CD4-positive, alpha-beta T cell (primary cell): ENCODE measurements at regions not wholly inside any gene's neighbourhood (a gene's known extent, or its start where the extent isn't known, plus 50 kb on each side); places are given as distances from the start of the nearest gene placed in this dataset.

Experiments
- ATAC-seq: fragments of 200-7000 bp; cut with Tn5 transposase; one replicate; pipeline ENCODE4 v1.10.0; 2022; ENCODE audit warnings: mild to moderate bottlenecking; ENCODE audit not compliant: poor library complexity
- CTCF ChIA-PET: fragments of 350-600 bp; sonication (Branson Sonifier 250); formaldehyde crosslinking; loops from one replicate; lab custom pipeline; 2021; ENCODE audit warnings: antibody characterized with exemption, inconsistent platforms; lab: Charles Lee
- POLR2A ChIA-PET: fragments of 350-600 bp; sonication (Branson Sonifier 250); formaldehyde crosslinking; loops from one replicate; lab custom pipeline; 2021; ENCODE audit warnings: antibody characterized with exemption, inconsistent platforms; lab: Charles Lee
- DNase-seq, 14 experiments: peaks; one replicate each; pipeline ENCODE4 v3.0.0-alpha.2; 2013 to 2020; ENCODE audit warnings: mixed read lengths in 2 of 14
- H3K27ac ChIP-seq, 2 donors: one replicate each; pipeline versions ENCODE4 v1.5.1 to v1.7.0; 2013; ENCODE audit warnings: low read length in 2 of 2, low read depth in 1 of 2, mild to moderate bottlenecking in 1 of 2
- H3K27me3 ChIP-seq, 2 experiments: 1 replicate in 1 of 2; 2 replicates in 1 of 2; pipeline versions ENCODE4 v1.6.1 to v1.7.0; 2013; ENCODE audit warnings: low read length in 2 of 2, control low read depth in 1 of 2, mild to moderate bottlenecking in 1 of 2, moderate library complexity in 1 of 2; ENCODE audit not compliant: insufficient read depth in 2 of 2, control insufficient read depth in 1 of 2
- H3K36me3 ChIP-seq: one replicate; pipeline ENCODE4 v1.6.1; 2013; ENCODE audit warnings: low read length, control low read depth; ENCODE audit not compliant: insufficient read depth
- H3K4me1 ChIP-seq: one replicate; pipeline ENCODE4 v1.6.1; 2013; ENCODE audit warnings: low read length, control low read depth; ENCODE audit not compliant: insufficient read depth
- H3K4me3 ChIP-seq: one replicate; pipeline ENCODE4 v1.5.1; 2013; ENCODE audit warnings: mild to moderate bottlenecking, low read length, moderate library complexity
- H3K9me3 ChIP-seq, 2 experiments: 1 replicate in 1 of 2; 2 replicates in 1 of 2; pipeline versions ENCODE4 v1.6.1 to v1.7.0; 2013; ENCODE audit warnings: low read length in 2 of 2, mild to moderate bottlenecking in 2 of 2, control low read depth in 1 of 2, moderate library complexity in 1 of 2; ENCODE audit not compliant: control insufficient read depth in 1 of 2, insufficient read depth in 1 of 2
- H3K27ac Mint-ChIP-seq: one replicate; pipeline ENCODE4 v1.8.0; 2020; ENCODE audit warnings: mixed read lengths
- H3K27me3 Mint-ChIP-seq: one replicate; pipeline ENCODE4 v1.8.0; 2021; ENCODE audit warnings: mixed read lengths
- H3K36me3 Mint-ChIP-seq: one replicate; pipeline ENCODE4 v1.8.0; 2021; ENCODE audit warnings: low read depth, mixed read lengths
- H3K4me1 Mint-ChIP-seq: one replicate; pipeline ENCODE4 v1.8.0; 2021; ENCODE audit warnings: low read depth, mixed read lengths
- H3K4me3 Mint-ChIP-seq: one replicate; pipeline ENCODE4 v1.8.0; 2020; ENCODE audit warnings: mild to moderate bottlenecking, mixed read lengths
- H3K9me3 Mint-ChIP-seq: one replicate; pipeline ENCODE4 v1.8.0; 2020; ENCODE audit warnings: mixed read lengths
- CTCF ChIP-seq: fragments of 200-600 bp; IDR thresholded peaks from one replicate; pipeline ENCODE4 v1.8.0; 2022; ENCODE audit warnings: antibody characterized with exemption, mild to moderate bottlenecking
- intact Hi-C, 2 experiments: fragments of 100-400 bp; cut with DNase I in 1 of 2; cut with micrococcal nuclease in 1 of 2; formaldehyde crosslinking; loops; one replicate each; pipeline versions ENCODE4 v1.15.1 to v1.9.0; 2023 to 2025; cut with DNase I, micrococcal nuclease

- Mint-ChIP-seq H3K27ac (no peak overlapping the region), H3K27me3 (peaks cover 94% of the 10 kb centered on the region), H3K9me3 (peaks cover 17% of the 10 kb centered on the region), H3K4me1 (peaks cover 12% of the 10 kb centered on the region), H3K36me3 (peaks cover 6% of the 10 kb centered on the region), H3K4me3 (no peak overlapping the region)
- Histone ChIP-seq H3K9me3 (peaks cover 24 to 29% of the 10 kb centered on the region in 2 experiments), H3K4me1 (peaks cover 10% of the 10 kb centered on the region), H3K36me3 (no peaks in the 10 kb centered on the region), H3K4me3 (no peak overlapping the region), H3K27ac (no peak overlapping the region), H3K27me3 (peaks cover 69 to 76% of the 10 kb centered on the region in 2 experiments)
- ATAC-seq (no peak), DNase-seq (no peak)
- CTCF ChIA-PET = no interaction called here
- intact Hi-C loops = no loop called here
- POLR2A ChIA-PET = no interaction called here
- no peak for TF ChIP-seq CTCF
These were observed 69.0 kb upstream of the ZNF184 start for GRCh38 chr6:27541933-27542297.

GRCh38 chr6:27541212-27541932 is 68.5 kb upstream of the ZNF184 start:
- Mint-ChIP-seq H3K4me1 (peaks cover 12% of the 10 kb centered on the region), H3K36me3 (peaks cover 6% of the 10 kb centered on the region), H3K27ac (no peak overlapping the region), H3K27me3 (peaks cover 91% of the 10 kb centered on the region), H3K9me3 (peaks cover 12% of the 10 kb centered on the region), H3K4me3 (no peak overlapping the region)
- ATAC-seq = no peak
- Histone ChIP-seq H3K36me3 (no peaks in the 10 kb centered on the region), H3K4me1 (peaks cover 10% of the 10 kb centered on the region), H3K9me3 (peaks cover 19 to 29% of the 10 kb centered on the region in 2 experiments), H3K27me3 (peaks cover 66 to 71% of the 10 kb centered on the region in 2 experiments), H3K4me3 (no peak overlapping the region), H3K27ac (no peak overlapping the region)
- ChIA-PET CTCF (no interaction called here), POLR2A (no interaction called here)
- intact Hi-C loops = no loop called here
- TF ChIP-seq CTCF = no peak
- no peak for DNase-seq

GRCh38 chr6:27539551-27539950 is 66.6 kb upstream of the ZNF184 start:
- ATAC-seq = no peak
- Histone ChIP-seq H3K27ac (no peak overlapping the region), H3K4me3 (no peak overlapping the region), H3K27me3 (peaks cover 51 to 55% of the 10 kb centered on the region in 2 experiments), H3K9me3 (peaks cover 11 to 18% of the 10 kb centered on the region in 2 experiments), H3K36me3 (no peaks in the 10 kb centered on the region), H3K4me1 (peaks cover under 1% of the 10 kb centered on the region)
- no peak for DNase-seq
- no peaks in the 10 kb centered on the region for H3K36me3 Mint-ChIP-seq
- ChIA-PET POLR2A (no interaction called here), CTCF (no interaction called here)
- no peak overlapping the region for H3K4me3 Mint-ChIP-seq
- intact Hi-C loops = no loop called here
- H3K27ac Mint-ChIP-seq = no peak overlapping the region
- peaks cover 6% of the 10 kb centered on the region for H3K9me3 Mint-ChIP-seq
- TF ChIP-seq CTCF = no peak
- peaks cover under 1% of the 10 kb centered on the region for H3K4me1 Mint-ChIP-seq
- H3K27me3 Mint-ChIP-seq = peaks cover 86% of the 10 kb centered on the region
